IMR-90 (cell line): ENCODE measurements at regions not wholly inside any gene's neighbourhood (a gene's known extent, or its start where the extent isn't known, plus 50 kb on each side); places are given as distances from the start of the nearest gene placed in this dataset.

Experiments used
- ATAC-seq: fragments of 200-7000 bp; cut with Tn5 transposase; 2 replicates; pipeline ENCODE4 v1.9.1; 2020; ENCODE audit warnings: low read depth, mild to moderate bottlenecking, moderate library complexity
- BruUV-seq: library from RNA; stranded (reverse); fragments of 400-500 nt; replicated peaks from 2 replicates; lab custom pipeline; 2021; lab: Mats Ljungman, UMichigan
- CTCF ChIA-PET: fragments of 300-600 bp; formaldehyde crosslinking; extraction: SDS; loops from one replicate; lab custom pipeline; 2021; ENCODE audit warnings: antibody characterized with exemption; lab: Yijun Ruan, JAX
- POLR2A ChIA-PET: fragments of 300-600 bp; sonication (Branson Sonifier 250); formaldehyde crosslinking; loops from one replicate; lab custom pipeline; 2022; ENCODE audit warnings: antibody characterized with exemption; ENCODE audit not compliant: unreplicated experiment; lab: Charles Lee
- DNase-seq: peaks from one replicate; pipeline ENCODE4 v3.0.0; 2013
- H2AFZ ChIP-seq: replicated peaks from 2 replicates; pipeline ENCODE3; 2013; ENCODE audit warnings: low read length, mild to moderate bottlenecking; ENCODE audit not compliant: poor library complexity
- H2AK5ac ChIP-seq: 2 replicates; pipeline ENCODE4 v1.6.1; 2013; ENCODE audit warnings: low read depth, low read length, inconsistent platforms
- H2AK9ac ChIP-seq: replicated peaks from 2 replicates; pipeline ENCODE3; 2013; ENCODE audit warnings: mild to moderate bottlenecking, low read depth, low read length, moderate library complexity; ENCODE audit not compliant: poor library complexity
- H2BK120ac ChIP-seq: 2 replicates; pipeline ENCODE4 v1.6.1; 2013; ENCODE audit warnings: low read depth, low read length, inconsistent platforms
- H2BK15ac ChIP-seq: 3 replicates; pipeline ENCODE4 v1.6.1; 2013; ENCODE audit warnings: low read depth, low read length, inconsistent platforms
- H2BK20ac ChIP-seq: 2 replicates; pipeline ENCODE4 v1.6.1; 2013; ENCODE audit warnings: low read depth, mild to moderate bottlenecking, inconsistent platforms, low read length, moderate library complexity
- H2BK5ac ChIP-seq: 2 replicates; pipeline ENCODE4 v1.6.1; 2013; ENCODE audit warnings: mild to moderate bottlenecking, low read depth, low read length, inconsistent platforms; ENCODE audit not compliant: poor library complexity, severe bottlenecking
- H3K14ac ChIP-seq: replicated peaks from 2 replicates; pipeline ENCODE4 v1.6.1; 2013; ENCODE audit warnings: low read depth, low read length, inconsistent platforms
- H3K18ac ChIP-seq: 2 replicates; pipeline ENCODE4 v1.6.1; 2013; ENCODE audit warnings: low read depth, low read length, control low read depth
- H3K23ac ChIP-seq: 2 replicates; pipeline ENCODE4 v1.6.1; 2013; ENCODE audit warnings: low read depth, low read length, inconsistent platforms
- H3K27ac ChIP-seq: 2 replicates; pipeline ENCODE4 v1.5.1; 2013; ENCODE audit warnings: mild to moderate bottlenecking, control low read depth, low read length; ENCODE audit not compliant: insufficient read depth
- H3K27me3 ChIP-seq: 2 replicates; pipeline ENCODE4 v1.6.1; 2013; ENCODE audit warnings: low read length; ENCODE audit not compliant: control insufficient read depth, insufficient read depth
- H3K36me3 ChIP-seq: 2 replicates; pipeline ENCODE4 v1.6.1; 2013; ENCODE audit warnings: low read length, mixed read lengths; ENCODE audit not compliant: control insufficient read depth, insufficient read depth
- H3K4ac ChIP-seq: 2 replicates; pipeline ENCODE4 v1.6.1; 2013; ENCODE audit warnings: low read depth, low read length, inconsistent platforms
- H3K4me1 ChIP-seq: 2 replicates; pipeline ENCODE4 v1.6.1; 2013; ENCODE audit warnings: low read length, mixed read lengths; ENCODE audit not compliant: control insufficient read depth, insufficient read depth
- H3K4me2 ChIP-seq: 2 replicates; pipeline ENCODE4 v1.6.1; 2013; ENCODE audit warnings: low read depth, mild to moderate bottlenecking, control low read depth, low read length, moderate library complexity
- H3K4me3 ChIP-seq: 2 replicates; pipeline ENCODE4 v1.5.1; 2013; ENCODE audit warnings: low read depth, mild to moderate bottlenecking, control low read depth, low read length, moderate library complexity; ENCODE audit not compliant: insufficient read depth
- H3K56ac ChIP-seq: 2 replicates; pipeline ENCODE4 v1.6.1; 2013; ENCODE audit warnings: low read length, inconsistent platforms; ENCODE audit not compliant: insufficient read depth; ENCODE audit errors: extremely low read depth
- H3K79me1 ChIP-seq, 2 experiments: 2 replicates each; pipeline ENCODE4 v1.6.1; 2013; ENCODE audit warnings: low read length in 2 of 2, inconsistent platforms in 1 of 2, low read depth in 1 of 2
- H3K9ac ChIP-seq: 2 replicates; pipeline ENCODE4 v1.6.1; 2013; ENCODE audit warnings: low read depth, low read length, control low read depth
- H3K9me1 ChIP-seq: 2 replicates; pipeline ENCODE4 v1.6.1; 2013; ENCODE audit warnings: low read length, inconsistent platforms; ENCODE audit not compliant: insufficient read depth
- H3K9me3 ChIP-seq: 2 replicates; pipeline ENCODE4 v1.6.1; 2013; ENCODE audit warnings: low read length; ENCODE audit not compliant: control insufficient read depth, insufficient read depth
- H4K20me1 ChIP-seq: 2 replicates; pipeline ENCODE4 v1.6.1; 2013; ENCODE audit warnings: low read length, inconsistent platforms; ENCODE audit not compliant: insufficient read depth
- H4K5ac ChIP-seq: 2 replicates; pipeline ENCODE4 v1.6.1; 2013; ENCODE audit warnings: mild to moderate bottlenecking, low read depth, low read length, control low read depth
- H4K8ac ChIP-seq, 2 experiments: 2 replicates each; pipeline ENCODE4 v1.6.1; 2013; ENCODE audit warnings: low read depth in 2 of 2, low read length in 2 of 2, control low read depth in 1 of 2, inconsistent platforms in 1 of 2
- H4K91ac ChIP-seq: 2 replicates; pipeline ENCODE4 v1.6.1; 2013; ENCODE audit warnings: low read depth, low read length, inconsistent platforms; ENCODE audit not compliant: insufficient read depth
- BHLHE40 ChIP-seq: fragments of 150-350 bp; IDR thresholded peaks from 2 replicates; pipeline ENCODE4 v1.6.1; 2016; ENCODE audit warnings: mild to moderate bottlenecking, low read depth, low read length
- CEBPB ChIP-seq: IDR thresholded peaks from 2 replicates; pipeline ENCODE4 v1.6.1; 2012; ENCODE audit warnings: low read depth, low read length, improper control_type of control experiment
- MAFK ChIP-seq: IDR thresholded peaks from 2 replicates; pipeline ENCODE4 v1.6.1; 2012; ENCODE audit warnings: low read depth, low read length, improper control_type of control experiment
- NFE2L2 ChIP-seq: fragments of 150-350 bp; IDR thresholded peaks from 2 replicates; pipeline ENCODE4 v1.6.1; 2016; ENCODE audit warnings: low read depth, mild to moderate bottlenecking, low read length
- RCOR1 ChIP-seq: IDR thresholded peaks from 2 replicates; pipeline ENCODE4 v1.6.1; 2012; ENCODE audit warnings: mild to moderate bottlenecking, low read length, improper control_type of control experiment; ENCODE audit not compliant: insufficient replicate concordance
- dilution Hi-C: fragments of 300-500 bp; cut with HindIII; formaldehyde crosslinking; loops from one replicate; pipeline ENCODE4 v1.14.3; 2018; ENCODE audit warnings: low sequenced_read_pairs; ENCODE audit not compliant: unreplicated experiment
- in situ Hi-C: fragments of 300-500 bp; cut with MboI; formaldehyde crosslinking; loops from 3 replicates; pipeline ENCODE4 v1.14.3; 2019; ENCODE audit warnings: low sequenced_read_pairs, inconsistent platforms, mixed read lengths
- intact Hi-C: fragments of 100-400 bp; cut with micrococcal nuclease; formaldehyde crosslinking; loops from 2 replicates; pipeline ENCODE4 v1.10.0; 2022

GRCh38 chr7:13832346-13832745 lies 157.1 kb downstream of the ETV1 start:
- Histone ChIP-seq H3K9me1 (peaks cover 6% of the 10 kb centered on the region; the same call in 1 of the 2 replicates), H3K4me2 (no peak overlapping the region), H2BK20ac (no peak overlapping the region), H2AK9ac (no peak overlapping the region), H4K5ac (no peak overlapping the region), H2BK15ac (no peak overlapping the region), H4K20me1 (no peaks in the 10 kb centered on the region), H3K23ac (no peak overlapping the region), H2AFZ (no peak overlapping the region), H3K9me3 (no peaks in the 10 kb centered on the region), H2AK5ac (no peak overlapping the region), H3K14ac (no peak overlapping the region), H3K18ac (no peak overlapping the region), H3K56ac (no peak overlapping the region), H3K4me3 (no peak overlapping the region), H3K9ac (no peak overlapping the region), H3K27ac (no peak overlapping the region), H2BK120ac (no peak overlapping the region), H4K91ac (no peak overlapping the region), H3K36me3 (no peaks in the 10 kb centered on the region), H3K4ac (no peak overlapping the region), H4K8ac (no peak overlapping the region), H3K79me1 (no peaks in the 10 kb centered on the region), H2BK5ac (no peak overlapping the region), H3K4me1 (peaks cover 4% of the 10 kb centered on the region), H3K27me3 (no peaks in the 10 kb centered on the region)
- CTCF ChIA-PET, result no interaction called here
- in situ Hi-C loops (no loop called here), intact Hi-C loops (no loop called here), dilution Hi-C loops (no loop called here)
- no TSS peak for BruUV-seq
- POLR2A ChIA-PET, result no interaction called here
- DNase-seq, result no peak
- no peak for ATAC-seq
- TF ChIP-seq CEBPB (peak; percentile 67; the same call in 1 of the 2 replicates), NFE2L2 (no peak), BHLHE40 (no peak), MAFK (no peak), RCOR1 (no peak)
